PC-3 (cell line): ENCODE measurements at regions not wholly inside any gene's neighbourhood (a gene's known extent, or its start where the extent isn't known, plus 50 kb on each side); places are given as distances from the start of the nearest gene placed in this dataset.

Source experiments
- ATAC-seq: fragments of 200-7000 bp; cut with Tn5 transposase; 2 replicates; pipeline ENCODE4 v1.9.1; 2020; ENCODE audit warnings: mild to moderate bottlenecking, moderate library complexity
- BruUV-seq: library from RNA; stranded (reverse); fragments of 400-500 nt; replicated peaks from 2 replicates; lab custom pipeline; 2021; lab: Mats Ljungman, UMichigan
- CTCF ChIA-PET: fragments of 300-600 bp; sonication (Branson Sonifier 250); formaldehyde crosslinking; loops from one replicate; lab custom pipeline; 2022; ENCODE audit warnings: antibody characterized with exemption; lab: Charles Lee
- POLR2A ChIA-PET: fragments of 300-600 bp; sonication (Branson Sonifier 250); formaldehyde crosslinking; loops from one replicate; lab custom pipeline; 2022; ENCODE audit warnings: antibody characterized with exemption; ENCODE audit not compliant: unreplicated experiment; lab: Charles Lee
- DNase-seq: peaks from one replicate; pipeline ENCODE4 v3.0.0-alpha.2; 2015
- H2AFZ ChIP-seq: fragments of 300-600 bp; sonication (generic); 2 replicates; pipeline ENCODE4 v1.6.0; 2016; ENCODE audit warnings: antibody characterized with exemption, low read length
- H3F3A ChIP-seq: fragments of 300-600 bp; sonication (generic); one replicate; pipeline ENCODE4 v1.6.0; 2017; ENCODE audit warnings: antibody characterized with exemption, low read length, control low read depth, mild to moderate bottlenecking; ENCODE audit not compliant: unreplicated experiment
- H3K27ac ChIP-seq: fragments of 300-600 bp; sonication (generic); 2 replicates; pipeline ENCODE4 v1.5.1; 2016; ENCODE audit warnings: mild to moderate bottlenecking, low read length
- H3K27me3 ChIP-seq: fragments of 300-600 bp; sonication (generic); 2 replicates; pipeline ENCODE4 v1.6.1; 2016; ENCODE audit warnings: low read length, mixed read lengths
- H3K36me3 ChIP-seq: fragments of 300-600 bp; sonication (generic); 2 replicates; pipeline ENCODE4 v1.6.1; 2016; ENCODE audit warnings: low read depth, mixed run types, low read length, mixed read lengths
- H3K4me1 ChIP-seq: fragments of 300-600 bp; sonication (generic); 2 replicates; pipeline ENCODE4 v1.5.1; 2016; ENCODE audit warnings: low read length; ENCODE audit not compliant: insufficient read depth
- H3K4me2 ChIP-seq: fragments of 300-600 bp; sonication (generic); 2 replicates; pipeline ENCODE4 v1.6.0; 2016; ENCODE audit warnings: low read length
- H3K4me3 ChIP-seq: fragments of 300-600 bp; sonication (generic); 2 replicates; pipeline ENCODE4 v1.5.1; 2016; ENCODE audit warnings: mild to moderate bottlenecking, low read length, mixed read lengths
- H3K79me2 ChIP-seq: fragments of 300-600 bp; sonication (generic); 2 replicates; pipeline ENCODE4 v1.6.1; 2017; ENCODE audit warnings: low read length, mixed read lengths
- H3K9ac ChIP-seq: fragments of 300-600 bp; sonication (generic); 2 replicates; pipeline ENCODE4 v1.6.0; 2016; ENCODE audit warnings: mild to moderate bottlenecking, low read length
- H3K9me2 ChIP-seq: fragments of 300-600 bp; sonication (generic); replicated peaks from 2 replicates; pipeline ENCODE4 v1.6.1; 2016; ENCODE audit warnings: mixed run types, low read length, mixed read lengths
- H3K9me3 ChIP-seq: fragments of 300-600 bp; sonication (generic); 2 replicates; pipeline ENCODE4 v1.6.1; 2016; ENCODE audit warnings: low read length, mixed read lengths
- H4K20me1 ChIP-seq: fragments of 300-600 bp; sonication (generic); 2 replicates; pipeline ENCODE4 v1.6.1; 2016; ENCODE audit warnings: low read length, mixed read lengths
- CTCF ChIP-seq: fragments of 300-600 bp; sonication (generic); conservative IDR thresholded peaks from 2 replicates; pipeline ENCODE4 v1.5.1; 2017; ENCODE audit warnings: antibody characterized with exemption, low read depth, mild to moderate bottlenecking, low read length
- EZH2 ChIP-seq: fragments of 300-600 bp; sonication (generic); IDR thresholded peaks from one replicate; pipeline ENCODE4 v1.6.1; 2017; ENCODE audit warnings: antibody characterized with exemption, mild to moderate bottlenecking, low read length; ENCODE audit not compliant: unreplicated experiment
- EZH2phosphoT487 ChIP-seq: fragments of 300-600 bp; sonication (generic); IDR thresholded peaks from 2 replicates; pipeline ENCODE4 v1.6.1; 2018; ENCODE audit warnings: mild to moderate bottlenecking, antibody characterized with exemption, low read length, borderline replicate concordance
- intact Hi-C: fragments of 100-400 bp; cut with micrococcal nuclease; formaldehyde crosslinking; loops from 2 replicates; pipeline ENCODE4 v1.9.0; 2023

- ATAC-seq (no peak), DNase-seq (no peak)
- TF ChIP-seq EZH2phosphoT487, result no peak
- no peak for TF ChIP-seq EZH2
- no peak for TF ChIP-seq CTCF
- Histone ChIP-seq H3F3A (no peaks in the 10 kb centered on the region), H3K27me3 (peaks cover 13% of the 10 kb centered on the region; the same call in 1 of the 2 replicates), H2AFZ (no peak overlapping the region), H3K4me3 (no peak overlapping the region), H3K9me3 (no peaks in the 10 kb centered on the region), H3K9ac (no peak overlapping the region), H3K79me2 (no peaks in the 10 kb centered on the region), H4K20me1 (no peaks in the 10 kb centered on the region), H3K9me2 (no peaks in the 10 kb centered on the region), H3K36me3 (no peaks in the 10 kb centered on the region), H3K4me1 (no peaks in the 10 kb centered on the region), H3K4me2 (no peak overlapping the region), H3K27ac (no peak overlapping the region)
- ChIA-PET CTCF (no interaction called here), POLR2A (no interaction called here)
- no TSS peak for BruUV-seq
- intact Hi-C loops, result no loop called here
These were observed 131.2 kb upstream of the UNC5B start for GRCh38 chr10:71081229-71081560.

GRCh38 chr10:71081912-71082311 lies 130.5 kb upstream of the UNC5B start:
- Histone ChIP-seq H3K4me2 (no peak overlapping the region), H4K20me1 (no peaks in the 10 kb centered on the region), H3K27me3 (peaks cover 8% of the 10 kb centered on the region; the same call in 1 of the 2 replicates), H3K4me1 (no peaks in the 10 kb centered on the region), H3K4me3 (no peak overlapping the region), H3F3A (no peaks in the 10 kb centered on the region), H3K36me3 (no peaks in the 10 kb centered on the region), H3K9ac (no peak overlapping the region), H3K27ac (no peak overlapping the region), H2AFZ (no peak overlapping the region), H3K9me3 (no peaks in the 10 kb centered on the region), H3K9me2 (no peaks in the 10 kb centered on the region), H3K79me2 (no peaks in the 10 kb centered on the region)
- intact Hi-C loops, result no loop called here
- ChIA-PET CTCF (no interaction called here), POLR2A (no interaction called here)
- DNase-seq (no peak), ATAC-seq (no peak)
- no TSS peak for BruUV-seq
- TF ChIP-seq EZH2phosphoT487, result no peak
- TF ChIP-seq EZH2, result no peak
- TF ChIP-seq CTCF, result no peak

GRCh38 chr10:71082960-71083715 lies 129.2 kb upstream of the UNC5B start:
- no peaks in the 10 kb centered on the region for H3K79me2 ChIP-seq
- H3K27ac ChIP-seq, result no peak overlapping the region
- no peak overlapping the region for H3K4me2 ChIP-seq
- no peak overlapping the region for H2AFZ ChIP-seq
- H3F3A ChIP-seq, result no peaks in the 10 kb centered on the region
- intact Hi-C loops, result no loop called here
- POLR2A ChIA-PET, result no interaction called here
- H3K9ac ChIP-seq, result no peak overlapping the region
- DNase-seq (no peak), ATAC-seq (no peak)
- no peaks in the 10 kb centered on the region for H4K20me1 ChIP-seq
- BruUV-seq, result no TSS peak
- no peaks in the 10 kb centered on the region for H3K9me3 ChIP-seq
- no peaks in the 10 kb centered on the region for H3K9me2 ChIP-seq
- CTCF ChIA-PET, result no interaction called here
- no peak overlapping the region for H3K4me3 ChIP-seq
- H3K4me1 ChIP-seq, result no peaks in the 10 kb centered on the region
- no peaks in the 10 kb centered on the region for H3K36me3 ChIP-seq
- no peak for TF ChIP-seq CTCF
- no peak for TF ChIP-seq EZH2phosphoT487
- TF ChIP-seq EZH2, result no peak
- H3K27me3 ChIP-seq, result no peaks in the 10 kb centered on the region
